PFSK-1 (cell line): ENCODE measurements at regions not wholly inside any gene's neighbourhood (a gene's known extent, or its start where the extent isn't known, plus 50 kb on each side); places are given as distances from the start of the nearest gene placed in this dataset.

Experiments used
- FOXP2 ChIP-seq: optimal IDR thresholded peaks from 2 replicates; pipeline ENCODE3; 2011; ENCODE audit warnings: borderline replicate concordance, control low read depth, inconsistent platforms; ENCODE audit not compliant: insufficient read depth; ENCODE audit errors: extremely low read length, extremely low read depth
- POLR2AphosphoS5 ChIP-seq: IDR thresholded peaks from 2 replicates; pipeline ENCODE4 v1.6.1; 2012; ENCODE audit warnings: low read depth, mild to moderate bottlenecking, control low read depth, low read length, moderate library complexity
- REST ChIP-seq, 2 experiments: IDR thresholded peaks; 2 replicates each; pipeline versions ENCODE4 v1.6.1 to v1.8.0; 2011 to 2012; ENCODE audit warnings: low read depth in 2 of 2, low read length in 2 of 2, control low read depth in 1 of 2, inconsistent platforms in 1 of 2, mild to moderate bottlenecking in 1 of 2, moderate library complexity in 1 of 2; ENCODE audit not compliant: insufficient read depth in 1 of 2
- SIN3A ChIP-seq: IDR thresholded peaks from 2 replicates; pipeline ENCODE4 v1.6.1; 2012; ENCODE audit warnings: mild to moderate bottlenecking, low read length, moderate library complexity, borderline replicate concordance; ENCODE audit not compliant: insufficient read depth
- TAF1 ChIP-seq: IDR thresholded peaks from 2 replicates; pipeline ENCODE4 v1.6.1; 2012; ENCODE audit warnings: low read length, control low read depth, borderline replicate concordance; ENCODE audit not compliant: insufficient read depth

- TF ChIP-seq SIN3A, result no peak
- TF ChIP-seq FOXP2, result no peak
These were observed 307.0 kb downstream of the ZNF536 start for GRCh38 chr19:30679153-30679702.

- TF ChIP-seq FOXP2 (no peak), SIN3A (no peak), POLR2AphosphoS5 (no peak)
These were observed 306.0 kb downstream of the ZNF536 start for GRCh38 chr19:30678168-30678567.

GRCh38 chr19:30677702-30678101, 305.5 kb downstream of the ZNF536 start:
- no peak for TF ChIP-seq SIN3A
- TF ChIP-seq FOXP2, result no peak

GRCh38 chr19:30676990-30677679, 305.0 kb downstream of the ZNF536 start:
- TF ChIP-seq TAF1 (no peak), POLR2AphosphoS5 (no peak), FOXP2 (no peak), SIN3A (no peak), REST (IDR thresholded peaks at IDR 0.05; ENCODE audit: insufficient read depth in 1 of 2, low read depth in 2 of 2, low read length in 2 of 2) (no peak)

GRCh38 chr19:30675086-30675485, 302.9 kb downstream of the ZNF536 start:
- TF ChIP-seq SIN3A, result no peak
- TF ChIP-seq POLR2AphosphoS5, result no peak
- TF ChIP-seq REST (IDR thresholded peaks at IDR 0.05; ENCODE audit: insufficient read depth in 1 of 2, low read depth in 2 of 2, low read length in 2 of 2), result no peak
- TF ChIP-seq FOXP2, result no peak
- no peak for TF ChIP-seq TAF1

- TF ChIP-seq SIN3A (no peak), REST (IDR thresholded peaks at IDR 0.05; ENCODE audit: insufficient read depth in 1 of 2, low read depth in 2 of 2, low read length in 2 of 2) (no peak), POLR2AphosphoS5 (no peak), TAF1 (no peak), FOXP2 (no peak)
These were observed 302.5 kb downstream of the ZNF536 start for GRCh38 chr19:30674656-30675055.
